ENCODE measurements at regions not wholly inside any gene's neighbourhood (a gene's known extent, or its start where the extent isn't known, plus 50 kb on each side); places are given as distances from the start of the nearest gene placed in this dataset.

GRCh38 chr5:30900367-30900766 is 293.1 kb upstream of the CDH6 start:
- no peak for TF ChIP-seq REST (IDR thresholded peaks at IDR 0.05; ENCODE audit: low read depth)
- no peak for TF ChIP-seq EP300 (IDR thresholded peaks at IDR 0.05; ENCODE audit: borderline replicate concordance)
- no peak for TF ChIP-seq RAD21 (IDR thresholded peaks at IDR 0.05; ENCODE audit: low read depth)
- TF ChIP-seq TAF1 (IDR thresholded peaks at IDR 0.05; ENCODE audit: low read depth): no peak
- TF ChIP-seq CEBPB (IDR thresholded peaks at IDR 0.05): no peak
- TF ChIP-seq CREB1 (IDR thresholded peaks at IDR 0.05; ENCODE audit: low read depth): no peak
- TF ChIP-seq TCF12 (IDR thresholded peaks at IDR 0.05; ENCODE audit: low read depth): no peak
- TF ChIP-seq MAX (IDR thresholded peaks at IDR 0.05): no peak
- no peak for TF ChIP-seq YY1 (IDR thresholded peaks at IDR 0.05; ENCODE audit: low read depth)
- TF ChIP-seq FOXM1 (IDR thresholded peaks at IDR 0.05; ENCODE audit: borderline replicate concordance, low read depth): no peak
- no peak for TF ChIP-seq TEAD4 (IDR thresholded peaks at IDR 0.05)
- TF ChIP-seq EGR1 (IDR thresholded peaks at IDR 0.05): no peak
- no peak for TF ChIP-seq ZBTB7A (IDR thresholded peaks at IDR 0.05; ENCODE audit: low read depth)
- TF ChIP-seq USF1 (IDR thresholded peaks at IDR 0.05): no peak

Data from Ishikawa (cell line).